SK-N-SH (cell line): ENCODE measurements at regions not wholly inside any gene's neighbourhood (a gene's known extent, or its start where the extent isn't known, plus 50 kb on each side); places are given as distances from the start of the nearest gene placed in this dataset.

Experiments
- CHD2 ChIP-seq: fragments of 150-350 bp; IDR thresholded peaks from 2 replicates; pipeline ENCODE4 v1.6.1; 2018; ENCODE audit warnings: low read length; ENCODE audit not compliant: partially characterized antibody
- MXI1 ChIP-seq: IDR thresholded peaks from 2 replicates; pipeline ENCODE4 v1.6.1; 2012; ENCODE audit warnings: mild to moderate bottlenecking, low read depth, low read length, improper control_type of control experiment
- POLR2AphosphoS5 ChIP-seq: IDR thresholded peaks from 2 replicates; pipeline ENCODE4 v1.6.1; 2012; ENCODE audit warnings: low read depth, low read length
- RXRA ChIP-seq: IDR thresholded peaks from 2 replicates; pipeline ENCODE4 v1.4.0; 2012; ENCODE audit warnings: low read depth, mild to moderate bottlenecking, borderline replicate concordance
- TF ChIP-seq, protein P1 (sequence below): IDR thresholded peaks from 2 replicates; pipeline ENCODE4 v1.4.0; 2012; ENCODE audit warnings: low read depth, borderline replicate concordance
- TF ChIP-seq, protein P2 (sequence below): IDR thresholded peaks from 2 replicates; pipeline ENCODE4 v1.6.1; 2012; ENCODE audit warnings: mild to moderate bottlenecking, low read depth, low read length, moderate library complexity

DNA sequence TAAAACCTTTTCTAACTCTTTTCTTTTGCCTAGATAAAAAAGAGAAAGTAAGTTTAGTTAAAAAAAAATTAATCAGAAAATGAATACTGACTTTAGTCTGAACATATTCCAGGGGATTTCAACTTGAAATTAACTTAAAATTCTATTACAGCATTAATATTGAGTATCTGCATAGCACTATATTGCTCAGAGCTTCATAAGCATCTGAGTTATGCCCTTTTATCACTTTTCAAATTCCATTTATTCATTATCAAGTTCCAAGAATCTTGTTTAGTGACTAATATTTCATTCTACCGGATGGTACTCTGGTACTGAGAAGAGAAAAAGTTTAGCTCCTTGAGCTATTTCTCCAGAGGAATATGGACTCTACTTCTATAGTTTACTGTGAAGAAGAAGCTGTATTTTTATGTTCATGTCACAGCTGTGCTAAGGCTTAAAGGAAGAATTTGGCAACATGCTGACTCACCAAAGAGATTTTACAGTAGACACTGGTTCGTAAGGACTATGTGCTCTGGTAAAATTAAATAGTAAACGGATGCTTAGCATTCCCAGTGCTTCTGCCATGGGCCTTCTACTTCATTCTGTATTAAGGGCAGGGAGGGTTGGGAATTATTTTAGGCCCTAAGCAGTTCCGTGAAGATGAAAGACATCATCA is 285.2 kb upstream of the SEMA6A start:
- TF ChIP-seq MXI1 (no peak), RXRA (no peak), CHD2 (no peak), POLR2AphosphoS5 (no peak)
- TF ChIP-seq, protein P1, sequence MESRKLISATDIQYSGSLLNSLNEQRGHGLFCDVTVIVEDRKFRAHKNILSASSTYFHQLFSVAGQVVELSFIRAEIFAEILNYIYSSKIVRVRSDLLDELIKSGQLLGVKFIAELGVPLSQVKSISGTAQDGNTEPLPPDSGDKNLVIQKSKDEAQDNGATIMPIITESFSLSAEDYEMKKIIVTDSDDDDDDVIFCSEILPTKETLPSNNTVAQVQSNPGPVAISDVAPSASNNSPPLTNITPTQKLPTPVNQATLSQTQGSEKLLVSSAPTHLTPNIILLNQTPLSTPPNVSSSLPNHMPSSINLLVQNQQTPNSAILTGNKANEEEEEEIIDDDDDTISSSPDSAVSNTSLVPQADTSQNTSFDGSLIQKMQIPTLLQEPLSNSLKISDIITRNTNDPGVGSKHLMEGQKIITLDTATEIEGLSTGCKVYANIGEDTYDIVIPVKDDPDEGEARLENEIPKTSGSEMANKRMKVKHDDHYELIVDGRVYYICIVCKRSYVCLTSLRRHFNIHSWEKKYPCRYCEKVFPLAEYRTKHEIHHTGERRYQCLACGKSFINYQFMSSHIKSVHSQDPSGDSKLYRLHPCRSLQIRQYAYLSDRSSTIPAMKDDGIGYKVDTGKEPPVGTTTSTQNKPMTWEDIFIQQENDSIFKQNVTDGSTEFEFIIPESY = no peak
- TF ChIP-seq, protein P2, sequence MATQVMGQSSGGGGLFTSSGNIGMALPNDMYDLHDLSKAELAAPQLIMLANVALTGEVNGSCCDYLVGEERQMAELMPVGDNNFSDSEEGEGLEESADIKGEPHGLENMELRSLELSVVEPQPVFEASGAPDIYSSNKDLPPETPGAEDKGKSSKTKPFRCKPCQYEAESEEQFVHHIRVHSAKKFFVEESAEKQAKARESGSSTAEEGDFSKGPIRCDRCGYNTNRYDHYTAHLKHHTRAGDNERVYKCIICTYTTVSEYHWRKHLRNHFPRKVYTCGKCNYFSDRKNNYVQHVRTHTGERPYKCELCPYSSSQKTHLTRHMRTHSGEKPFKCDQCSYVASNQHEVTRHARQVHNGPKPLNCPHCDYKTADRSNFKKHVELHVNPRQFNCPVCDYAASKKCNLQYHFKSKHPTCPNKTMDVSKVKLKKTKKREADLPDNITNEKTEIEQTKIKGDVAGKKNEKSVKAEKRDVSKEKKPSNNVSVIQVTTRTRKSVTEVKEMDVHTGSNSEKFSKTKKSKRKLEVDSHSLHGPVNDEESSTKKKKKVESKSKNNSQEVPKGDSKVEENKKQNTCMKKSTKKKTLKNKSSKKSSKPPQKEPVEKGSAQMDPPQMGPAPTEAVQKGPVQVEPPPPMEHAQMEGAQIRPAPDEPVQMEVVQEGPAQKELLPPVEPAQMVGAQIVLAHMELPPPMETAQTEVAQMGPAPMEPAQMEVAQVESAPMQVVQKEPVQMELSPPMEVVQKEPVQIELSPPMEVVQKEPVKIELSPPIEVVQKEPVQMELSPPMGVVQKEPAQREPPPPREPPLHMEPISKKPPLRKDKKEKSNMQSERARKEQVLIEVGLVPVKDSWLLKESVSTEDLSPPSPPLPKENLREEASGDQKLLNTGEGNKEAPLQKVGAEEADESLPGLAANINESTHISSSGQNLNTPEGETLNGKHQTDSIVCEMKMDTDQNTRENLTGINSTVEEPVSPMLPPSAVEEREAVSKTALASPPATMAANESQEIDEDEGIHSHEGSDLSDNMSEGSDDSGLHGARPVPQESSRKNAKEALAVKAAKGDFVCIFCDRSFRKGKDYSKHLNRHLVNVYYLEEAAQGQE = no peak
